Duodenal mucosa (tissue), 2 donors: ENCODE measurements at regions not wholly inside any gene's neighbourhood (a gene's known extent, or its start where the extent isn't known, plus 50 kb on each side); places are given as distances from the start of the nearest gene placed in this dataset.
"Not testable (repeated sequence)": the region's sequence is repeated elsewhere in the genome, so short reads cannot be mapped to it uniquely, and the experiment has no call there.

Experiments
- H3K27ac ChIP-seq: one replicate; pipeline ENCODE4 v1.7.0; 2013; ENCODE audit warnings: low read depth, low read length
- H3K27me3 ChIP-seq, 2 donors: one replicate each; pipeline ENCODE4 v1.7.0; 2013; ENCODE audit warnings: low read length in 2 of 2, control low read depth in 1 of 2; ENCODE audit not compliant: insufficient read depth in 2 of 2, control insufficient read depth in 1 of 2
- H3K36me3 ChIP-seq, 2 donors: one replicate each; pipeline ENCODE4 v1.7.0; 2013; ENCODE audit warnings: low read length in 2 of 2, control low read depth in 1 of 2; ENCODE audit not compliant: insufficient read depth in 2 of 2, control insufficient read depth in 1 of 2
- H3K4me1 ChIP-seq, 2 donors: one replicate each; pipeline ENCODE4 v1.7.0; 2013; ENCODE audit warnings: low read length in 2 of 2, control low read depth in 1 of 2; ENCODE audit not compliant: insufficient read depth in 2 of 2, control insufficient read depth in 1 of 2
- H3K4me3 ChIP-seq, 2 donors: one replicate each; pipeline ENCODE4 v1.7.0; 2013; ENCODE audit warnings: low read length in 2 of 2, low read depth in 1 of 2
- H3K9ac ChIP-seq, 2 donors: one replicate each; pipeline ENCODE4 v1.7.0; 2013; ENCODE audit warnings: low read length in 2 of 2, low read depth in 1 of 2
- H3K9me3 ChIP-seq, 2 donors: one replicate each; pipeline ENCODE4 v1.7.0; 2013; ENCODE audit warnings: low read length in 2 of 2, control low read depth in 1 of 2; ENCODE audit not compliant: control insufficient read depth in 1 of 2

DNA sequence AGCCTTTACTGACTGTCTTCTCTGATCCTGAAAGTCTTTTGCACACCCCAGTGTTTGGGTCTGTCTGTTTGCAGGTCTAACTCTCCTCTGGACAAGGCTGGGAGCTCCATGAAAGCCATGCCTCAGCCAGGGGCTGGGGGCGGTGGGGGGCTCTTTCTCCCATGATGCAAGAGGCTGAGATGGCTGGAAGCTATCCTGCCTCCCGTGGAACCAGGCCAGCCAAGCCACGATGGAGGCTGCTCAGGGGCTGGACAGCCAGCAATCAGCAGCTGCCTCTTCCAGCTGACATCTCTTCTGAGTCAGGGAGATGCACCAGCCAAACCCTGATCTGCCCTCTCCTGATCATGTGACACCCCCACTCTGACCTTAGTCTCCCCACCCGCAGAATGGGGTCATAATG, 154.0 kb downstream of the BARX1 start:
- H3K27ac ChIP-seq, result no peak overlapping the region
- no peaks in the 10 kb centered on the region for H3K36me3 ChIP-seq
- H3K9ac ChIP-seq, result no peak overlapping the region
- H3K9me3 ChIP-seq, result no peaks in the 10 kb centered on the region
- H3K27me3 ChIP-seq, result no peaks in the 10 kb centered on the region
- H3K4me1 ChIP-seq, result no peaks in the 10 kb centered on the region
- no peak overlapping the region for H3K4me3 ChIP-seq

DNA sequence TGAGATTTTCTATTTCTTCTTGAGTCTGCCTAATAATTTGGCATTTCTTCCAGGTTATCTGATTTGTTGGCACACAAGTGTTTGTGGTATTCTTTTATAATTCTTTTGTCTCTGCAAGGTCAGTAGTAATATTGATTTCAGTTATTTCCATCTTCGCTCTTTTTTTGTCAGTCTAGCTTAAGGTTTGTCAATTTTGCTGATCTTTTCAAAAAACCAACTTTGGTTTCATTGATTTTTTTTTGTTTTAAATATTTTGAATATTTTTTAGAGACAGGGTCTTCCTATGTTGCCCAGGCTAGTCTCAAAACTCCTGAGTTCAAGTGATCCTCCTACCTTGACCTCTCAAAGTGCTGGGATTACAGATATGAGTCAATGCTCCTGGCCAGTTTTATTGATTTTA, 162.8 kb downstream of the BARX1 start:
- H3K9me3 ChIP-seq, result no peaks in the 10 kb centered on the region
- H3K36me3 ChIP-seq, result no peaks in the 10 kb centered on the region
- no peak overlapping the region for H3K9ac ChIP-seq
- no peaks in the 10 kb centered on the region for H3K4me1 ChIP-seq
- no peak overlapping the region for H3K4me3 ChIP-seq
- H3K27me3 ChIP-seq, result no peaks in the 10 kb centered on the region
- H3K27ac ChIP-seq, result no peak overlapping the region

DNA sequence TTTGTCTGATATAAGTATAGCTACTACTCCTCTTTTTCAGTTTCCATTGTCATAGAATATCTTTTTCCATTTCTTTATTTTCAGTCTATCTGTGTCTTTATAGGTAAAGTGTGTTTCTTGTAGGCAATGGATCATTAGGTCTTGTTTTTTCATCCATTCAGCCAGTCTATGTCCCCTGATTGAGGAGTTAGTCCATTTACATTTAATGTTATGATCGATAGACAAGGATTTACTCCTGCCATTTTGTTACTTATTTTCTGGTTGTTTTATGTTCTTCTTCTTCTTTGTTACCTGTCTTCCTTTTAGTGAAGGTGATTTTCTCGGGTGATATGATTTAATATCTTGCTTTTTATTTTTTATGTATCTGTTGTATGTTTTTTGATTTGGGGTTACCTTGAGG, 169.0 kb downstream of the BARX1 start:
- no peak overlapping the region for H3K9ac ChIP-seq
- no peak overlapping the region for H3K27ac ChIP-seq
- H3K9me3 ChIP-seq, result no peaks in the 10 kb centered on the region
- H3K4me1 ChIP-seq, result no peaks in the 10 kb centered on the region
- no peak overlapping the region for H3K4me3 ChIP-seq
- no peaks in the 10 kb centered on the region for H3K27me3 ChIP-seq
- no peaks in the 10 kb centered on the region for H3K36me3 ChIP-seq

DNA sequence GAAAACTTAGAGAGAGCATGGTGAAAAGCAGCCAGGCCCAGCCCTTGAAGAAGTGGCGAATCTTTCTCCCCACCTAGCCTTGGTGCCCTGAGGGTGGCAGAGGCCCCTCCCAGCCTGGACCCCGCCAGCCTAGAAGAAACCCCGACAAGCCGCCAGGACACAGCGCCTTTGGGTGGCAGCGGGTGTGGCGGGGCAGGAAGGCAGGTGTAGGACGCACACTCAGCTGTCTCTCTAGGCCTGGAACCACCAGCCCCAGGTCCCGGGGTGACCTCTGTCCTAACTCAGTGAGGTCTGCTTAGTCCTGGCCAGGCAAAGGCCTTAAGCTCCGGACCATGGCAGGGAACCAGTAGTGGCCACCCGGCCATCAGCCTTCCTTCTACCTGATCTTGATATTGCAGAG, 178.3 kb downstream of the BARX1 start:
- Histone ChIP-seq H3K4me3 (no peak overlapping the region), H3K27me3 (peaks cover 0 to 4% of the 10 kb centered on the region in 2 donors), H3K4me1 (no peaks in the 10 kb centered on the region), H3K9me3 (no peaks in the 10 kb centered on the region), H3K36me3 (no peaks in the 10 kb centered on the region), H3K9ac (no peak overlapping the region), H3K27ac (no peak overlapping the region)

DNA sequence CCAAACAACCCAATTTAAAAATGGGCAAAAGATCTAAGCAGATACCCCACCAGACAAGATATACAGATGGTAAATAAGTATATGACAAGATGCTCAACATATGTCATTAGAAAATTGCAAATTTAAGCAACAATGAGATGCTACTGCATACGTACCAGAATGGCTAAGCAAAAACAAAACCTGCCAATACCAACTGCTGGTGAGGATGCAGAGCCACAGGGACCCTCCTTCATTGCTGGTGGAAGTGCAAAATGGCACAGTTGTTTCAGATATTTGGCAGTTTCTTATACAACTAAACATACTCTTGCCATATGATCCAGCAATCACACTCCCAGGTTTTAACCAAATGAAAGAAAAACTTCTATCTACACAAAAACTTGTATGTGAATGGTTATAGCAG, 178.9 kb downstream of the BARX1 start:
- Histone ChIP-seq H3K9ac (no peak overlapping the region), H3K4me3 (no peak overlapping the region), H3K27ac (no peak overlapping the region), H3K4me1 (no peaks in the 10 kb centered on the region), H3K9me3 (no peaks in the 10 kb centered on the region), H3K36me3 (no peaks in the 10 kb centered on the region), H3K27me3 (peaks cover 0 to 4% of the 10 kb centered on the region in 2 donors)

DNA sequence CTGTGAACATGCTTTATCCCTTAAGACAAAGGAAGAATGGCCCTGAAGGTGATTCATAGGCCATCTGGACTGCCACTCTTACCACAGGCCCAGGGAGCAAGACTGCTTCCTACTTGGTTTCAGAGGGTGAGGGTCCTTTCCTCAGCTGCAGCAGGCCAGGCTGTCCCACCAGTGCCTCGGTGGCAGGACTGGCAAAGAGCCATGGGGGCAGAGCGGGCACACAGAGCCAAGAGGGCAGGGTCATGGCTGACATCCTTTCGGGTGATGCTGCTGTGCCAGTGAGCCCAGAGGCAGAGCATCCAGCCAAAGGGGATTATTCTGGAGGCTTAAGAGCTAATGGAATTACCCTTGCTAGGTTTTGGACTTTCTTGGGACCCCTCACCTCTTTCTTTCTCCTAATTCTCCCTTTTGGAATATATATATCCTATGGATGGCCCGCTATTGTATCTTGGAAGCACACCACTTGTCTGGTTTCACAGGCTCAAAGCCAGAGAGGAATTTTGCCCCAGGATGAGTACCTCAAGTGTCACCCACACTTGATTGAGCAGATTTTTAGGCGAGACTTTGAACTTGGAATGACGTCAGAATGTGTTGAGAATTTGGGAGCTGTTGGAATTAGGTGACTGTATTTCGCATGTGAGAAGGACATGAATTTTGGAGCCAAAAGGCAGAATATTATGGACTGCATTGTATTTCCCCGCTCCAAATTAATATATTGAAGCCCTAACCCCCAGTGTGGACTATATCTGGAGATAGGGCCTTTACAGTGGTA, 180.6 kb downstream of the BARX1 start:
- Histone ChIP-seq H3K4me1 (no peaks in the 10 kb centered on the region), H3K36me3 (no peaks in the 10 kb centered on the region), H3K27me3 (peaks cover 0 to 4% of the 10 kb centered on the region in 2 donors), H3K4me3 (no peak overlapping the region), H3K27ac (no peak overlapping the region), H3K9me3 (no peaks in the 10 kb centered on the region), H3K9ac (no peak overlapping the region)

DNA sequence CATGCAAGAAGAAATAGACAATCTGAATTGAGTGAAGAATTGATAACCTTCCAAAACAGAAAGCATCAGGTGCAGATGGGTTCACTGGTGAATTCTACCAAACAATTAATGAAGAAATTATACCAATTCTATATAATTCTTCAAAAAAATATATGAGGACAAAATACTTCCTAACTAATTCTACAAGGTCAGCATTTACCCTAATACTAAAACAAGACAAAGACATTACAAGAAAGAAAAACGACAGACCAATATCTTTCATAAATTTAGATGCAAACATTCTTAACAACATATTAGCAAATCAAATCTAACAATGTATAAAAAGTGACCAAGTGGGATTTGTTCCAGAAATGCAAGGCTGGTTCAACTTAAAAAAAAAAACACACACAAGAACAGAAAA, 183.9 kb downstream of the BARX1 start:
- Histone ChIP-seq H3K9me3 (peaks cover 0 to 2% of the 10 kb centered on the region in 2 donors), H3K36me3 (no peaks in the 10 kb centered on the region), H3K9ac (no peak overlapping the region), H3K27me3 (peaks cover 0 to 4% of the 10 kb centered on the region in 2 donors), H3K27ac (no peak overlapping the region), H3K4me1 (no peaks in the 10 kb centered on the region), H3K4me3 (no peak overlapping the region)

DNA sequence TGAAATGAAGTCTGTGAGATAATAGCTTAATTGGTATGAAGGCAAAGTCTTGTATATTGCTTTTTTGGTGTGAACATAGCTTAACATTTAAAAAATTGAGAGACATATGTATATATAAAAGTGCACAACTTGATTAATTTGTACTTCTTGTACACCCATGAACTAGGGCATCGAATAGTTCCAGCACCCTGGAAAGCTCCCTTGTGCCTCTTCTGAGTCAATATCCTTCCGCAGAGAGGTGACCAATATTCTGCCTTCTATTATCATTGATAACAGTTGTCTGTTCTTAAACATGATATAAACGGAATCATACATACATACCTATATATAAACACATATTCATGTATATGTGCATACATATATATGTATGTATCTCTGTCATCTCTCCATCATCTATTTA, 185.4 kb downstream of the PHF2 start:
- Histone ChIP-seq H3K27ac (no peak overlapping the region), H3K9me3 (peaks cover 8 to 16% of the 10 kb centered on the region in 2 donors), H3K27me3 (no peaks in the 10 kb centered on the region), H3K36me3 (no peaks in the 10 kb centered on the region), H3K4me3 (no peak overlapping the region), H3K4me1 (no peaks in the 10 kb centered on the region), H3K9ac (no peak overlapping the region)

DNA sequence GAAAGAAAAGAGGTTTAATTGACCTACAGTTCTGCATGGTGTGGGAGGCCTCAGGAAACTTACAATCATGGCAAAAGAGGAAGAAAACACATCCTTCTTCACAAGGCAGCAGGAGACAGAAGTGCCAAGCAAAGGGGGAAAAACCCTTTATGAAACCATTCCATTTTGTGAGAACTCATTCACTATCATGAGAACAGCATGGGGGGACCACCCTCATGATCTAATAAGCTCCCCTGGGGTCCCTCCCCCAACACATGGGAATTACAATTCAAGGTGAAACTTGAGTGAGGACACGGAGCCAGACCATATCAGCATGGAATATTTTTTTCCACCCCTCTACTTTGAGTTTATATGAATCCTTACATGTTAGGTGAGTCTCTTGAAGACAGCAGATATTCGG, 173.7 kb downstream of the PHF2 start:
- H3K27me3 ChIP-seq, result peaks cover 0 to 2% of the 10 kb centered on the region in 2 donors
- H3K9me3 ChIP-seq, result peaks cover 22 to 29% of the 10 kb centered on the region in 2 donors
- H3K4me1 ChIP-seq, result no peaks in the 10 kb centered on the region
- H3K27ac ChIP-seq, result no peak overlapping the region
- no peaks in the 10 kb centered on the region for H3K36me3 ChIP-seq
- H3K4me3 ChIP-seq, result no peak overlapping the region
- no peak overlapping the region for H3K9ac ChIP-seq

DNA sequence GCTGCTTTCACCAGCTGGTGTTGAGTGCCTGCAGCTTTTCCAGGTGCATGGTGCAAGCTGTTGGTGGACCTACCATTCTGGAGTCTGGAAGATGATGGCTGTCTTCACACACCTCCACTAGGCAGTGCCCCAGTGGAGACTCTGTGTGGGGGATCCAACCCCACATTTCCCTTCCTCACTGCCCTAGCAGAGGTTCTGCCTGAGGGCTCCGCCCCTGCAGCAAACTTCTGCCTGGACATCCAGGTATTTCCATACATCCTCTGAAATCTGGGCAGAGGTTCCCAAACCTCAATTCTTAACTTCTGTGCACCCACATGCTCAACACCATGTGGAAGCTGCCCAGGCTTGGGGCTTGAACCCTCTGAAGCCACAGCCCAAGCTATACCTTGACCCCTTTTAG, 172.4 kb downstream of the PHF2 start:
- H3K4me3 ChIP-seq, result not testable (repeated sequence)

More for the DNA sequence above, 172.4 kb downstream of the PHF2 start:
- not testable (repeated sequence) for H3K27me3 ChIP-seq, H3K27ac ChIP-seq, H3K9ac ChIP-seq, H3K36me3 ChIP-seq, H3K4me1 ChIP-seq
- H3K9me3 ChIP-seq, result peaks cover 22 to 29% of the 10 kb centered on the region in 2 donors
